Choroid plexus epithelial cell (primary cell): ENCODE measurements at regions not wholly inside any gene's neighbourhood (a gene's known extent, or its start where the extent isn't known, plus 50 kb on each side); places are given as distances from the start of the nearest gene placed in this dataset.

Source experiments
- DNase-seq: peaks from one replicate; pipeline ENCODE4 v3.0.0-alpha.2; 2010; ENCODE audit warnings: low read depth
- H3K4me3 ChIP-seq: 2 replicates; pipeline ENCODE4 v1.5.1; 2011; ENCODE audit warnings: low read depth, mild to moderate bottlenecking, control low read depth, low read length, moderate library complexity
- TF ChIP-seq, protein P1 (sequence below): conservative IDR thresholded peaks from 2 replicates; pipeline ENCODE4 v1.5.1; 2011; ENCODE audit warnings: low read depth, mild to moderate bottlenecking, control low read depth, inconsistent platforms, low read length, moderate library complexity

DNA sequence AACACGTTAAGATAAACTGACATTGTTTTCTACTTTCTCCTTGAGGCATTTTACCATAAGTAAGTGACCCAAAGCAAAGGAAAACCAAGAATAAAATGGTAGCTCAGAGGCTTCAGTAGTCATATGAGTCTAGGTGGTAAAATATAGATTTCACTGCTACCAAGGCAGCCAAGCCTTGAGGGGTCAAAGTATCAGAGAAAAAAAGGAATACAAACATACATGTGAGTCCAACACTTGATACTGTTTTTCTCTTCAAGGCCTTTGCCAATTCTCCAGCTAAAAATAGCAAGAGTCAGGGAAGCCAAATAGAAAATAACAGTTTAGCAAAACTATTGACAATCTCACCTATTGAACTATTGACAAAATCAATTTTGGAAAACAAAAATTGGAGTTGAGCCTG lies 925.9 kb downstream of the BCL11A start:
- TF ChIP-seq, protein P1, sequence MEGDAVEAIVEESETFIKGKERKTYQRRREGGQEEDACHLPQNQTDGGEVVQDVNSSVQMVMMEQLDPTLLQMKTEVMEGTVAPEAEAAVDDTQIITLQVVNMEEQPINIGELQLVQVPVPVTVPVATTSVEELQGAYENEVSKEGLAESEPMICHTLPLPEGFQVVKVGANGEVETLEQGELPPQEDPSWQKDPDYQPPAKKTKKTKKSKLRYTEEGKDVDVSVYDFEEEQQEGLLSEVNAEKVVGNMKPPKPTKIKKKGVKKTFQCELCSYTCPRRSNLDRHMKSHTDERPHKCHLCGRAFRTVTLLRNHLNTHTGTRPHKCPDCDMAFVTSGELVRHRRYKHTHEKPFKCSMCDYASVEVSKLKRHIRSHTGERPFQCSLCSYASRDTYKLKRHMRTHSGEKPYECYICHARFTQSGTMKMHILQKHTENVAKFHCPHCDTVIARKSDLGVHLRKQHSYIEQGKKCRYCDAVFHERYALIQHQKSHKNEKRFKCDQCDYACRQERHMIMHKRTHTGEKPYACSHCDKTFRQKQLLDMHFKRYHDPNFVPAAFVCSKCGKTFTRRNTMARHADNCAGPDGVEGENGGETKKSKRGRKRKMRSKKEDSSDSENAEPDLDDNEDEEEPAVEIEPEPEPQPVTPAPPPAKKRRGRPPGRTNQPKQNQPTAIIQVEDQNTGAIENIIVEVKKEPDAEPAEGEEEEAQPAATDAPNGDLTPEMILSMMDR: no peak
- DNase-seq: no peak
- H3K4me3 ChIP-seq: no peak overlapping the region

DNA sequence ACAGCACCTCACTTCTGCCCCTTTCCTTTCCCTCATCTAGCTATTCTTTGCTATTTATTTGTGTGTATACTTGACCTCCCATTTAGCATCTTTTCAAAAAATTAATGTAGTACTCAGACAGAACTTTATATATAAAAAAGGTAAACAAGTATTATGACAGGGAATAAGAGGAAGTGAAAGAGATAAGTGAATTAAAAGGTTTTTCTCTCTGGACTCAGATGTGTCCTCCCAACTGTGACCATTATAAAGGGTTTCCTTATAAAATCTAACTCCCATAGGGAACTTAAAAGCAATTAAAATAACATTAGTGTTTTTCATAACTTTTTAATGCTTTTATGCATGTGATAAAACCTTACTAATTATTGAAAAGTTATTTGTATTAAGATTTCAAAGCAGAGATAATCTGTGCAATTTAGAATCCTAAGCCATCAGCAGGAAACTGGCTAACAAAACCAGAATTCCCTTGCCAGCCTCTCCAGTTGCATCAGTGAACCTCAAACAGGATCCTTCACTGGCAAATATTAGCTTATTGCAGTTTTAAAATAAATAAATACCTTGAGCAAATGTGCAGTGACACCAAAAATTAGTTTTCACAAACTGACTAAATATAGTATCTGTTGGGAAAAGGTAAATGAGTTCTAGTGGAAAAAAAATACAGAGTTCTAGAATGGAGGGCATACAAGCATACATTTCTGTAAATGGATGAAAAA lies 930.7 kb downstream of the BCL11A start:
- H3K4me3 ChIP-seq: no peak overlapping the region
- DNase-seq: no peak
- TF ChIP-seq, protein P1: no peak

DNA sequence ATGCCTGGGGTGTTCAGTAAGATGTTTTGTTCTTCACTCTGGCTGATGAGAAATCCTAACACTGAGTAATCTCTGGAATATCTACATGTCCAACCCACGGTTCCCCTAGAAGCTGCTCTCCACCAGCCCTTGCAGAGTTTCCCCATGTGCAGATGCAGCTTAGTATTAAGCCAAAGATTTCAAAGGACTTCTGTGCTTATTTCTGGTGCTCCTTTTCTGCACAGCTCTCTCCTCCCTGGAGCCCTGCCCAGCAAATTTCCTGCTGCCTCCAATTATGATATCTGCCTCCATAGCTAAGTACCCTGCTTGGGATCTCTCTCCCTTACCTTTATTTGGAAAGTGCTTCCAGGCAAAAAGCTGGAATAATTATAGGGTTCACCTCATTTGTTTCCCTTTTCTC lies 949.3 kb downstream of the BCL11A start:
- no peak overlapping the region for H3K4me3 ChIP-seq
- TF ChIP-seq, protein P1: no peak
- DNase-seq: no peak

DNA sequence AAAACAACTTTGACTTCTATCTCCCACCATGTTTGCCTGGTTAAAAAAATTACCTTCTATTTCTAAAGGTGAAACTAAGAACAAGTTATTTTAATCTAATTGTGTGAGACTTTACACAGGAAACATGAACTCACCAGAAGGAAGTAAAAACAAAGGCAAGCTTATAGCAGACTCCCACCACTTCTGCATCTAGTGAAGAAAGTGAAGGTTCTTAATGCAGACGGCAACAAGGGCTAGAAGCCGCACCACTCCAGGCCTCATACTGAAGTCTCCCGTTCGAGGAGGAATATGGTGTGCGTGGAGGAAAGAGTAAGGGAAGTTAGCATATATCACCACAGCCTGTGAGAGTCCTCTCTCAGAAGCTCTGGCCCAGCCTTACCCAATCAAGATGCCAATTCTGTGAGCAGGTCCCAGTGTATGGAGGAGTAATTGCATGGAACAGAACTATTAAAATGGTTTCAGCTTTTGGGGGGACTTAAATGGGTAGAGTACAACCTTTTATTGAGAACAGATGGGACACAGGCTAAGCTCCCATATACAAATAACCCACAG lies 958.7 kb downstream of the BCL11A start:
- no peak for DNase-seq
- TF ChIP-seq, protein P1: no peak
- no peak overlapping the region for H3K4me3 ChIP-seq

DNA sequence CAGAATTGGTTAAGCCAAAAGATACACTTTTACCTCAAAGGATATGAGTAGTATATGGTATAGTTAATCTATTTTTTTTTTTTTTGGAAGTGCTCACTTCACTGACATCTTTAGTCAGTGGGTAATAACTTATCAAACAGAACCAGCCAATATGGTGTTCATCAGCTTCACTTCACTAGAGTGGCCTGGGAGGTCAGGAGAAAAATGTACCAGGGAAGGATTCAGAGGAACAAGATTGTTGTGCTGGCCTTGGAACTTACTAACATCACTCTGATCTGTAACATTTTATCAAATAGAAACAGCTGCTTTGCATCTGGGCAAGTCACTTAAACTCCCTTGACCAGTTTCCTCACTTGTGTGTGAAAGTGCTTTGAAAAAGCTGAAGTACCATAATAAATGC lies 962.7 kb downstream of the BCL11A start:
- TF ChIP-seq, protein P1: no peak
- H3K4me3 ChIP-seq: no peak overlapping the region
- DNase-seq: no peak

DNA sequence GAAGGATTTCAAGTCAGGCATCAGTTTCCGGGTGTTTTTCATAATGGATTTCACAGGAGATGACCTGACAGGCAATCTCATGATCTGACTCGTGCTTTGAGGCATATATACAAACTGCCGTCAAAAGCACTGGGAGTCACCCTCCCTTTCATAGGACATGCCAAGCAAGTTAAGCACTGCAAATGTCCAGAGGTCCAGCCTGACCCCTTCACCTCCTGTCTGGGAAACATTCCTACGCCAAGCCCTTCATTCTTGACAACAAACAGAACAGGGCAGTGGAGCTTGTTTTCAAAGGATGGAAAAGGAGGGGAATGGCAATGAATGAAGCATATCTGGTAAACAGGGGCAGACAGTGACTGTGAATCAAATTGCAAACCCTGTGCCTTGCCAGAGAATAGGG lies 963.6 kb downstream of the BCL11A start:
- H3K4me3 ChIP-seq: no peak overlapping the region
- TF ChIP-seq, protein P1: no peak
- no peak for DNase-seq

DNA sequence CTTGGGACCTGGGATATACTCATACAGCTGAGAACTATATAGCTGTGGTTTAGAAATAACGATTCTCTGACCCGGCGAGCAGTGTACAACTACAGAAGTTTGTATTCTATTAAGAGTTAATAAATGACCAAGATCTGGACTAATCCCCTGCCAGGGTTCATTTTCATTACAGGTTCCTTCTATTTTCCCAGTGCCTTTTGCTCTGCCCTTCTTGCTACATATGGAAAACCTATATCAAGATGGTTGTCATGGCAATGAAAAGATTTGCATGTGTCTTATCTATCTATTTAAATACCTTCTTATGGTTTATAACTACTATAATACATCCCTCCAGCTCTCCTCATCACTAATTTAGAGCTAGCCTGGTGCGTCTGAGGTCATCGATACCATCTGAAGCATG lies 965.2 kb downstream of the BCL11A start:
- no peak for DNase-seq
- TF ChIP-seq, protein P1: no peak
- no peak overlapping the region for H3K4me3 ChIP-seq
